Tibial nerve (tissue), 4 donors: ENCODE measurements at regions not wholly inside any gene's neighbourhood (a gene's known extent, or its start where the extent isn't known, plus 50 kb on each side); places are given as distances from the start of the nearest gene placed in this dataset.

Experiments used
- DNase-seq, 2 donors: peaks; one replicate each; pipeline ENCODE4 v3.0.0-alpha.2; 2019; ENCODE audit warnings: low spot score in 2 of 2
- H3K27ac ChIP-seq, 4 donors: fragments of 200-600 bp; sonication (generic) in 3 of 4; one replicate each; pipeline ENCODE4 v1.5.1; 2017 to 2019; ENCODE audit warnings: mild to moderate bottlenecking in 1 of 4
- H3K27me3 ChIP-seq, 2 donors: fragments of 200-600 bp; sonication (generic) in 1 of 2; one replicate each; pipeline versions ENCODE4 v1.5.1 to v1.6.0; 2017 to 2019
- H3K36me3 ChIP-seq, 3 donors: fragments of 200-600 bp; sonication (generic); one replicate each; pipeline ENCODE4 v1.5.1; 2018 to 2019
- H3K4me1 ChIP-seq, 4 donors: fragments of 200-600 bp; sonication (generic) in 3 of 4; one replicate each; pipeline ENCODE4 v1.5.1; 2017 to 2019
- H3K4me3 ChIP-seq, 4 donors: fragments of 200-600 bp; sonication (generic) in 3 of 4; one replicate each; pipeline ENCODE4 v1.5.1; 2017 to 2019; ENCODE audit warnings: mild to moderate bottlenecking in 1 of 4, moderate library complexity in 1 of 4
- H3K9me3 ChIP-seq, 4 donors: fragments of 200-600 bp; sonication (generic) in 3 of 4; one replicate each; pipeline ENCODE4 v1.5.1; 2017 to 2019
- CTCF ChIP-seq, 5 experiments: fragments of 200-600 bp in 3 of 5; fragments of 450-650 bp in 2 of 5; sonication (generic) in 3 of 5; IDR thresholded peaks; one replicate each; pipeline ENCODE4 v1.5.1; 2016 to 2019; ENCODE audit warnings: antibody characterized with exemption in 5 of 5, mild to moderate bottlenecking in 3 of 5, moderate library complexity in 2 of 5
- EP300 ChIP-seq, 2 donors: sonication (generic); formaldehyde crosslinking; IDR thresholded peaks; one replicate each; pipeline ENCODE4 v1.6.1; 2017; ENCODE audit warnings: antibody characterized with exemption in 2 of 2, mild to moderate bottlenecking in 1 of 2
- POLR2A ChIP-seq, 2 donors: fragments of 450-650 bp; IDR thresholded peaks; one replicate each; pipeline ENCODE4 v1.6.1; 2017; ENCODE audit warnings: antibody characterized with exemption in 2 of 2, mild to moderate bottlenecking in 2 of 2, moderate library complexity in 2 of 2
- WGBS, 2 donors: methylation state at CpG; one replicate each; pipeline ENCODE4 v1.1.5; 2018; 5-methylcytosine and 5-hydroxymethylcytosine counted together

DNA sequence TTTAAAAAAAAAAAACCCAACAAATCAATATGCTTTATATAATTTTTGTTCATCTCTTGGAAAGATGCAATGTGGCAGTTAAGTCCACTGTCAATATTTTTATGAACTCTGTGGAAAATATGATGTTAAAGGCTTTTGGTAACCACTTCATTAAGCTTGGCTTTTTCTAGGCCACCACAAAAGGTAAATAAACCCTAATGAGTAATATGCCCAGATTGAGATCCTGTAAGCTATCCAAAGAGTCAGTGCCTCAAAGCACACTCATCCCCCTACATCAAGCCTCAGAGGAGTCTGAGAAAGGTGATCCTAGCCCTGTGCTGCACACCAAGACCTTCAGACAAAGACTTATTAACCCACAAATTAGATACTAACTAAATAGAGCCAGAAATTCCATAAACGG, 121.1 kb downstream of the CDC5L start:
- H3K4me1 ChIP-seq: no peaks in the 10 kb centered on the region
- no peaks in the 10 kb centered on the region for H3K36me3 ChIP-seq
- H3K4me3 ChIP-seq: no peak overlapping the region
- H3K27me3 ChIP-seq: no peaks in the 10 kb centered on the region
- H3K9me3 ChIP-seq: peaks cover 0 to 5% (median 0%) of the 10 kb centered on the region in 4 donors
- TF ChIP-seq CTCF (IDR thresholded peaks at IDR 0.05): no peak
- no peak for TF ChIP-seq EP300 (IDR thresholded peaks at IDR 0.05)
- DNase-seq: no peak
- H3K27ac ChIP-seq: no peak overlapping the region
- 85 to 88% methylated on average over 1 of the region's 1 CpG for WGBS, 2 donors

DNA sequence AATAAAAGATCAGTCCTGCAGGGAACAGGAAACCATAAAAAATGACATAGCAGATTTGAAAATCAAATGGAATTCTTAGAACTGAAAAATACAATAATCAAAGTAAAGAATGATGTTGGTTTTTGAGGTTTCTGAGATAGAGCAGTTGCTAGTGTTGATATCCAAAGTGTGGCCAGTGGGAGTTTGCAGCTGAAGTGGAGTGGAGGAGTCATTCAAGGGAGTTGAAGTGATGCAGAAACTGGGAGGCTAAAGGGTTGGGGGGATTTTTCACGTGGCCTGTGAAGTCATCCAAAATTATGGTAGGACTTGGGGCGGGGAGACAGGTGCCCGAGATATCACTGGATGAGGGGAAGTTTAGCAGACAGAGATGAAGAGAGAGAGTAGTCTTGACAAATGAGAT, 123.6 kb downstream of the CDC5L start:
- 70 to 90% methylated on average over 3 of the region's 3 CpGs for WGBS, 2 donors
- Histone ChIP-seq H3K27ac (no peak overlapping the region), H3K4me1 (no peaks in the 10 kb centered on the region), H3K27me3 (no peaks in the 10 kb centered on the region), H3K9me3 (peaks cover 0 to 5% (median 0%) of the 10 kb centered on the region in 4 donors), H3K36me3 (no peaks in the 10 kb centered on the region), H3K4me3 (no peak overlapping the region)
- TF ChIP-seq CTCF (IDR thresholded peaks at IDR 0.05) (no peak), EP300 (IDR thresholded peaks at IDR 0.05) (no peak), POLR2A (IDR thresholded peaks at IDR 0.05) (no peak)
- DNase-seq: no peak

- Histone ChIP-seq H3K9me3 (peaks cover 0 to 11% (median 0%) of the 10 kb centered on the region in 4 donors), H3K4me3 (no peak overlapping the region), H3K36me3 (no peaks in the 10 kb centered on the region), H3K27me3 (no peaks in the 10 kb centered on the region), H3K27ac (no peak overlapping the region), H3K4me1 (no peaks in the 10 kb centered on the region)
- no peak for DNase-seq
- WGBS, 2 donors: 76 to 77% methylated on average over 6 to 7 of the region's 7 CpGs
- TF ChIP-seq POLR2A (IDR thresholded peaks at IDR 0.05) (no peak), EP300 (IDR thresholded peaks at IDR 0.05) (no peak), CTCF (IDR thresholded peaks at IDR 0.05) (no peak)
Measured at GRCh38 chr6:44512868-44513741, 125.6 kb downstream of the CDC5L start.

DNA sequence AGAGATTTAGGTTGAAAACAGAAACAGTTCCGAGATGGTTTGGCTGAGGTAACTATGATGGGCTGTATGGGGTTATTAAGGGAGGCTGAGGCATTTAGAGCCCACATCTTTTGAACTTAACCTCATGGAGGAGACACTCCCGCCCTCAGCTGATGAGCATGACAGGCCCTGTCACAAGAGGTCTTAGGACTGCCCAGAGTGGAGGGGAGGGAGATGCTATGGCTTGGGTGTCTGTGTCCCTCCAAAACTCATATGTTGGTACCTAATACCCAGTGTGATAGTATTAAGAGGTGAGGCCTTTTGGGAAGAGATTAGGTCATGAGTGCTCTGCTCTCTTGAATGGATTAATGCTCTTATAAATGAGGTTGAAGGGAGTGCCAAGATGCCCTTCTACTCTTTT, 126.6 kb downstream of the CDC5L start:
- no peaks in the 10 kb centered on the region for H3K36me3 ChIP-seq
- WGBS, 2 donors: 91 to 96% methylated on average over 2 of the region's 2 CpGs
- H3K4me1 ChIP-seq: no peaks in the 10 kb centered on the region
- H3K9me3 ChIP-seq: peaks cover 0 to 11% (median under 1%) of the 10 kb centered on the region in 4 donors
- TF ChIP-seq POLR2A (IDR thresholded peaks at IDR 0.05): no peak
- no peak for TF ChIP-seq EP300 (IDR thresholded peaks at IDR 0.05)
- no peak for TF ChIP-seq CTCF (IDR thresholded peaks at IDR 0.05)
- DNase-seq: no peak
- H3K27me3 ChIP-seq: no peaks in the 10 kb centered on the region
- no peak overlapping the region for H3K27ac ChIP-seq
- no peak overlapping the region for H3K4me3 ChIP-seq

DNA sequence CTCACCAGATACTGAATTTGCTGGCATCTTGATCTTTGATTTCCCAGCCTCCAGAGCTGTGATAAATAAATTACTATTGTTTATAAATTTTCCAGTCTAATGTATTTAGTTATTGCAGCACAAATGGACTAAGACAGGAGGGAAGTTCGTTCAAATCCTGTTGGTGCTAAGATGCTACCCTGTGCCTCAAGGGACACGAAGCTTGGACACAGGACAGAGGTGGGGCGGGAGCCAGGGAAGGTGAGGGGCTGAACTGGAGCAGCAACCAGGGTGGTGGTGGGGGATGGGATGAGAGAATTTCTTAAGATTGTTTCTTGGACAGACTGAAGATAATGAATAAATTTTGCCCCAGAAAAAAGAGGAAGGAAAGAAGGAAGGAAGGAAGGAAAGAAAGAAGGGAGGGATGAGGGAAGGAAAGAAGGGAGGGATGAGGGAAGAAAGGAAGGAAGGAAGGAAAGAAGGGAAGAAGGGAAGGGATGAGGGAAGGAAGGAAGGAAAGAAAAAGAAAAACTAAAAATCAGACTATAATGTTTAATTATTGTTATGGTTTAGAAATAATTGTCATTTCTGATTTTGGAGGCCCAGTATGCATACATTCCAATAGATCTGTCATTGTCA, 127.2 kb downstream of the CDC5L start:
- H3K27ac ChIP-seq: no peak overlapping the region
- TF ChIP-seq POLR2A (IDR thresholded peaks at IDR 0.05): no peak
- TF ChIP-seq CTCF (IDR thresholded peaks at IDR 0.05): no peak
- no peak for TF ChIP-seq EP300 (IDR thresholded peaks at IDR 0.05)
- no peaks in the 10 kb centered on the region for H3K4me1 ChIP-seq
- H3K4me3 ChIP-seq: no peak overlapping the region
- 83 to 86% methylated on average over 3 of the region's 3 CpGs for WGBS, 2 donors
- no peaks in the 10 kb centered on the region for H3K27me3 ChIP-seq
- no peaks in the 10 kb centered on the region for H3K36me3 ChIP-seq
- peaks cover 0 to 11% (median 2%) of the 10 kb centered on the region in 4 donors for H3K9me3 ChIP-seq
- no peak for DNase-seq
